AG09319 (cell line): ENCODE measurements at regions not wholly inside any gene's neighbourhood (a gene's known extent, or its start where the extent isn't known, plus 50 kb on each side); places are given as distances from the start of the nearest gene placed in this dataset.

ENCODE experiments used
- DNase-seq: peaks from one replicate; pipeline ENCODE4 v3.0.0-alpha.2; 2010; ENCODE audit warnings: low read depth; ENCODE audit errors: extremely low read depth
- CTCF ChIP-seq: IDR thresholded peaks from 2 replicates; pipeline ENCODE4 v1.5.1; 2011; ENCODE audit warnings: low read depth, mild to moderate bottlenecking, inconsistent platforms, low read length, moderate library complexity

- no peak for DNase-seq
- TF ChIP-seq CTCF, result no peak
Observed at GRCh38 chr4:23006756-23007155, 314.0 kb downstream of the GBA3 start.

DNA sequence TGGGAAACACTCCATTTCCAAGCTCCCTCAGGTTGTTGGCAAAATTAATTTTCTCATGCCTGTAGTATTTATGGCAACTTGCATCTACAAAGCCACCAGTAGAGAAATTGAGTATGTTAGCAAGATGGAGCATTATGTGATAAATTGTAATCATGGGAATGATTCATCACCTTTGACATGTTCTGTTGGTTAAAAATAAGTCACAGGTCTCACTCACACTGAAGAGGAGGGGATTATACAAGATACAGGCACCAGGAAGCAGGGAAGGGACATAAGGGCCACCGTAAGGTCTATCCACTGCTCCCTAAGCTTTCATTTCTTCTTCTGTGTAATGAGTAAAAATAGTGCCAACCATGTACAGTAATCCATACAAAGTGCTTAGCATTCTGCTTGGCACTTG lies 313.0 kb downstream of the GBA3 start:
- TF ChIP-seq CTCF, result no peak
- DNase-seq, result no peak

DNA sequence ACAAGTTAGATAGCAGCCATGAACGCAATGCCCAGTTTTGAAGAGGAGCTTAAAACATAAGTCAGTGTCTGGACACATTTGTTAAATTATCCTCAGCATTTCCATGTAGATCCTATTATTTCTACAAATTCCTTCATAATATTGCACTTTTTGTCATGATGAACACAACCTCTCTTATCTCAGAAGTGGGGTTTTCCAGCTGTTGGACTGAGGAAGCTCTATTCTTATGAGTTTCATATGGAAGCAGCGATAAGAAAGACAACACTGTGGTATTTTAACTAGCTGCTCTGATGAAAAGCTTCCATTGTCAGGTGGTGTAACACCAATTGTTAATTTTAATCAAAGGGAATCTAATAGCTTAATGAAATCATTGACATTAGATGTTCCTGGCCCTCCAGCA lies 308.7 kb downstream of the GBA3 start:
- no peak for DNase-seq

GRCh38 chr4:22999419-22999818 lies 306.7 kb downstream of the GBA3 start:
- no peak for DNase-seq
- no peak for TF ChIP-seq CTCF

More for the DNA sequence above, 308.7 kb downstream of the GBA3 start:
- no peak for TF ChIP-seq CTCF

DNA sequence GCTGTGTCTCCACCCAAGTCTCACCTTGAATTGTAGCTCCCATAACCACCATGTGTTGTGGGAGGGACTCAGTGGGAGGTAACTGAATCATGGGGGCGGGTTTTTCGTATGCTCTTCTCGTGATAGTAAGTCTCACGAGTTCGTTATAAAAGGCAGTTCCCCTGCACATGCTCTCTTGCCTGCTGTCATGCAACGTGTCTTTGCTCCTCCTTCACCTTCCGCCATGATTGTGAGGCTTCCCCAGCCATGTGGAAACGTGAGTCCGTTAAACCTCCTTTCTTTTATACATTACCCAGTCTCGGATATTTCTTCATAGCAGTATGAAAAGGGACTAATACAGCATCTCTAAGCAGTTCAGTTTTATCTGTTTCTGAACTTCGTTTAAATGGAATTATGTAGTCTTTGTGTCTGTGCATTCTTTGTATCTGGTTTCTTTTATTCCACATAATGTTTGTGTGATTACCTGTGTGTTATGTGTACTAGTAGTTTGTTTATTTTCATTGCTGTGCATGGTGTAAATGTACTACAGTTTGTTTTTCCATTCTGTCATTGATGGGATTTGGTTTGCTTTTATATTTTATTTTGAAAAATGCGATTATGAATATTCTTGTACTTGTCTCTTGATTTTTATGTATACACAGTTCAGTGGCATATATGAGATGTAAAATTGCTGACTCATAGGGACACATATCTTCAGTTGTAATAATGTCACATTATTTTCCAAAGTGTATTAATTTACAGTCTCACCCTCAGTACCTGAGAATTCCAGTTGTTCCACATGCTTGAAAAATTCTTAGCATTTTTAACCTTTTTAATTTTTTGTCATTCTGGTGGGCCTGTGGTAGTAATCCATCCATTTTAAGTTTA lies 304.9 kb downstream of the GBA3 start:
- no peak for DNase-seq
- no peak for TF ChIP-seq CTCF

- TF ChIP-seq CTCF, result no peak
- DNase-seq, result no peak
Observed at GRCh38 chr4:22991576-22991975, 298.8 kb downstream of the GBA3 start.

GRCh38 chr4:22988526-22988925 lies 295.8 kb downstream of the GBA3 start:
- DNase-seq, result no peak

More at GRCh38 chr4:22988526-22988925, 295.8 kb downstream of the GBA3 start:
- no peak for TF ChIP-seq CTCF
